ENCODE measurements at regions not wholly inside any gene's neighbourhood (a gene's known extent, or its start where the extent isn't known, plus 50 kb on each side); places are given as distances from the start of the nearest gene placed in this dataset.
"Not testable (repeated sequence)": the region's sequence is repeated elsewhere in the genome, so short reads cannot be mapped to it uniquely, and the experiment has no call there.

DNA sequence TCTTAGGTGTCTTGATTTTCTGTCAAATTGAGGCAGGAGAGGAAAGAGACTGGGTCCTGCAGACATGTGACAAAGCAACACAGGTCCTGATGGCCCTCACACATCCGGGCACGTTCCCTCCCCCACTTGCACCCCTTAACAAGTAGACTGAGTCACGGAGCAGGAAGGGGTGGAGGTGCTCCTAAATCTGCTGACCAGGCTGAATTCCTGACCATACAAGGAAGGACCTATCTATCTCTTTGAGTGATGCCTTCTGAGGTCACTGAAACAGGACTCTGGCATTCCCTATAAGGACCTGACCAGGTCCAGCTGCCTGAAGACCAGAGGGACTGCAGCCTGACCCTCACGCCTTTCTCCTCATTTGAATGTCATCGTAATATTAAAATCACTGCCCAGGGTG lies 250.3 kb downstream of the COL4A1 start:
- H3K4me1 Mint-ChIP-seq: no peaks in the 10 kb centered on the region
- H3K27ac Mint-ChIP-seq: no peak overlapping the region
- no peaks in the 10 kb centered on the region for H3K9me3 Mint-ChIP-seq
- H3K4me3 Mint-ChIP-seq: no peak overlapping the region
- no peaks in the 10 kb centered on the region for H3K27me3 Mint-ChIP-seq
- no peaks in the 10 kb centered on the region for H3K36me3 Mint-ChIP-seq

DNA sequence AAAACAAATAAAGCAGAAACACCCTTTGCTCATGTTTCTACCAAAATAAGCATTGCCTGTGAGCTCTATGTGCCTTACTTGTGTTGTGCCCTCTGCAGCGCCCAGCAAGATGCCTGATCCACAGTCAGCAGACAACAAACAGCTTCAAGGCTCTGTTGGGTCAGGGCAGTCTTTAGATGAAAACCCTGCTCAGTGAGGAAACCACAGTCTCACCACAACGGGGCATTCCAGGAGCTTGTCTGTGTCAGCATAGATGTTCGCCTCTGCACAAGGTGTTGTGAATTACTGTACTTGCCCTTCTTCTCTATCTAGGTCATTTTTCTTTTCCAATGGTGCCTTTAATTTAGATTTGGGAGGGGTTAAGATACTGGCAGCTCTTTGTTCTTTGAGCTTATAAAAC lies 251.9 kb downstream of the COL4A1 start:
- Mint-ChIP-seq H3K4me3 (no peak overlapping the region), H3K9me3 (no peaks in the 10 kb centered on the region), H3K27me3 (no peaks in the 10 kb centered on the region), H3K4me1 (no peaks in the 10 kb centered on the region), H3K27ac (no peak overlapping the region), H3K36me3 (no peaks in the 10 kb centered on the region)

DNA sequence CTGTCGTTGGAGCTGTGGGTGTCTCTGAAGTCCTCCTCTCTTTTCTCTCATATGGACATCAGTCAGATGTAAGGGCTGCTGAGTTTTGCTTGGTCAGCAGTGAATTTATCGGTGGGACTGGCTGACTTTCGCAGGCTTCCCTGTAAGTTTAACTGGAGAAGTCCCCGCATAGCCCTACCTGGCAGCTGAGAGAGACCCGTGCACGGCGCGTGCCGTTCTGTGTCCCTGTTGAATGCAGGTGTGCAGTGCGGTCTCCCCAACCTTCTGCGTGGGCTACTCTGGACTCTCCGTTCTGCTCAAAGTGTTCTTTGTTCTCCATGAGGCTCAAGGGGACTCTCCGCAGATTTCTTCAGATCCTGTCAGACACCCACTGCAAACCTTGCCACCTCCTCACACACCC lies 252.9 kb downstream of the COL4A1 start:
- H3K27me3 Mint-ChIP-seq: no peaks in the 10 kb centered on the region
- no peak overlapping the region for H3K27ac Mint-ChIP-seq
- no peak overlapping the region for H3K4me3 Mint-ChIP-seq
- H3K36me3 Mint-ChIP-seq: no peaks in the 10 kb centered on the region
- no peaks in the 10 kb centered on the region for H3K9me3 Mint-ChIP-seq
- no peaks in the 10 kb centered on the region for H3K4me1 Mint-ChIP-seq

DNA sequence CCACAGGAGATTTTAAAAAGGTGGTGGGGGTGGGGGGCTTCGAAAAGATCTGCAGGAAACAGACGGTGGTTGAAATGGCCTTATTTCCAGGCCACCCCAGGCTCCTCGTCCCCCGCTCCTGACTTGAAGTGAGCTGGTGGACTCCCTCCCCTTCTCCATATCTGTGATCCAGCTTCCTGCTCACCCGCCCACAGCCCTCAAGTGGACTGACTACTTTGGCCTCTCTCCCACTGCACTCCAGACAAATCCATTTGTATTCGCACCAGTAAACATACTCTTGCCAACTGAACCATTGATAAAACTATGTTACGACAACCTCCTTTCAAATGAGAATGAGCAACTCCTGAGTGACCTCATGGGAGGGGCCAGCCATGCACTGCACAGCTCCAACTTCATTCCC lies 259.5 kb downstream of the COL4A1 start:
- peaks cover 9% of the 10 kb centered on the region for H3K27me3 Mint-ChIP-seq
- H3K4me1 Mint-ChIP-seq: no peaks in the 10 kb centered on the region
- H3K4me3 Mint-ChIP-seq: no peak overlapping the region
- H3K36me3 Mint-ChIP-seq: no peaks in the 10 kb centered on the region
- no peaks in the 10 kb centered on the region for H3K9me3 Mint-ChIP-seq
- H3K27ac Mint-ChIP-seq: no peak overlapping the region

DNA sequence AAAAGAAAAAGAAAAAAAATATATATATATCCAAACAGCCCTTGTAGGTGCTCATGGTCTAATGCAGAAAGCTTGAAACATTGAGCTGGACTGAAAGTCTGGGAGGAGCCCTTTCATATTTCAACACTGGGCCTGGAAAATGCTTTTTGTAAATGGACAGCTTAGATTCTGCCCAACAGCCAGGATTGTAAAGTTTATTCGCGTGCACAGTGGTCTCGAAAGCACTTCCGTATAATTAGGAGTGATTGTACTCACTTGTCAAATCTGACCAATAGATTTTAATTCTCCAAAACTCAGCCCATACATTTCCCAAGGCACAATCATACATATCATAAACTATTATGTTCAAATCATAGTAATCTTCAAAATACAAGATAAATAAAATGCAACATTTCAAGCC lies 260.1 kb downstream of the COL4A1 start:
- H3K36me3 Mint-ChIP-seq: no peaks in the 10 kb centered on the region
- peaks cover 9% of the 10 kb centered on the region for H3K27me3 Mint-ChIP-seq
- H3K9me3 Mint-ChIP-seq: no peaks in the 10 kb centered on the region
- no peak overlapping the region for H3K27ac Mint-ChIP-seq
- H3K4me1 Mint-ChIP-seq: no peaks in the 10 kb centered on the region
- no peak overlapping the region for H3K4me3 Mint-ChIP-seq

DNA sequence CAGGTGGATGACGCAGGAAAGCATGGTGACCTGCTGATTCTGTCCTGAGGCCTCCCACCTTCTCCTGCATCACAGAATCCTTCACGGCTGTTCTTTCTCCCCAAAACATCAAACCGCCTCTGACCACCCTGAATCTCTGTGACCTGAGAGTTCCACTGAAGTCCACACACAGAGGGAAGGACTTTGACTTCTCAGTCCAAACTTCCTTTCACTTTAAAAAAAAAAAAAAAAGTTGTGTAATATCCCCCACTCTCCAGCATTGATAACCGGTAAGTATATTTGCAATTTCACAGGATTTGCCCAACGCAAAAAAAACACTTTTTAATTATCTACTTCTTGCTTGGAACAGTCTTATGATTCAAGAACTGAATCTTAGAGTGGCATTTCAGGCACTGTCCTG lies 259.5 kb upstream of the IRS2 start:
- Mint-ChIP-seq H3K4me1 (no peaks in the 10 kb centered on the region), H3K27me3 (peaks cover 9% of the 10 kb centered on the region), H3K27ac (no peak overlapping the region), H3K4me3 (no peak overlapping the region), H3K9me3 (no peaks in the 10 kb centered on the region), H3K36me3 (no peaks in the 10 kb centered on the region)

DNA sequence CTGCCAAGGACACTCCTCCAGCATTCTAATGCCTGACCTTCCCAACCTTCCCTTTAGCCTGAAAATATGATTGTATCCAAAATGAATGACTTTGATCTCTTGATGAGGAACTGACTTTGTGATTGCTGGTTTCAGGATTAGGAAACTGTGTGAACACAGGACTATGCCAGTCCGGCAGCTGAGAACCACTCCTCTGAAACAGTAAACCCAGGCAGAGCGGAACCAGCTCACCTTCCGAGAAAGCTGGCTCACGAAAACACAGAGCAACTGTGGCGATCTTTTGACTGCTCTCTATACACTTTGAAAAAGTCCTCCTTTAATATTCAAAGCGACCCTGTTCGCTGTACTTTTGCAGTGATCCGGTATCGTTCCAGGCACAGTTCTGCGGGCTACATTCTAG lies 258.8 kb upstream of the IRS2 start:
- H3K4me3 Mint-ChIP-seq: no peak overlapping the region
- H3K27ac Mint-ChIP-seq: no peak overlapping the region
- H3K4me1 Mint-ChIP-seq: no peaks in the 10 kb centered on the region
- H3K27me3 Mint-ChIP-seq: peaks cover 9% of the 10 kb centered on the region
- no peaks in the 10 kb centered on the region for H3K36me3 Mint-ChIP-seq
- no peaks in the 10 kb centered on the region for H3K9me3 Mint-ChIP-seq

DNA sequence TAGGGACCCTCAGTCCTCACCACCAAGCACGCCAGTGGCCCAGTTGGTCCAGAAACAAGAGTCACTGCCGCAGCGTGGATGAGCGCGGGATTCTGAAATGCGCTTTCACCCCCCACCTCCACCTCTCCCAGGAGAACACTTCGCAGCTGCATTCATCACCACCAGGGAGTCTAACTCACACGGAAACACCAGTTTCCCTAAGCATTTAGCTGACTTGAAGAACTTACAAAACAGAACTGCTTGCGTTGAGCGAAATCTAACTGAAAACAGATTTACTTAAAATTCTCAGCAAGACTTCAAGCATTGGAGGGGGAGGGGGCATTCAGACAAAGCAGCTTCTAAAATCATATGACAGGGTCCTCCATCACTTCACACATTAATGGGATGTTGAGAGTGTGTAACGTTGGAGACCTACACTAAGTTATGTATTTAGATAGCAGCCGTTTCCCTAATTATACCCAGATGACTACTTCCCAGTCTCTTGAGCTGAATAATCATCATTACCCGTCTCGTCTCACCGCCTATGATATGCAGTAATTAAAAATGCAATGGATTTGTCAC lies 258.2 kb upstream of the IRS2 start:
- Mint-ChIP-seq H3K27me3 (peaks cover 9% of the 10 kb centered on the region), H3K9me3 (no peaks in the 10 kb centered on the region), H3K4me3 (no peak overlapping the region), H3K27ac (no peak overlapping the region), H3K4me1 (no peaks in the 10 kb centered on the region), H3K36me3 (no peaks in the 10 kb centered on the region)

DNA sequence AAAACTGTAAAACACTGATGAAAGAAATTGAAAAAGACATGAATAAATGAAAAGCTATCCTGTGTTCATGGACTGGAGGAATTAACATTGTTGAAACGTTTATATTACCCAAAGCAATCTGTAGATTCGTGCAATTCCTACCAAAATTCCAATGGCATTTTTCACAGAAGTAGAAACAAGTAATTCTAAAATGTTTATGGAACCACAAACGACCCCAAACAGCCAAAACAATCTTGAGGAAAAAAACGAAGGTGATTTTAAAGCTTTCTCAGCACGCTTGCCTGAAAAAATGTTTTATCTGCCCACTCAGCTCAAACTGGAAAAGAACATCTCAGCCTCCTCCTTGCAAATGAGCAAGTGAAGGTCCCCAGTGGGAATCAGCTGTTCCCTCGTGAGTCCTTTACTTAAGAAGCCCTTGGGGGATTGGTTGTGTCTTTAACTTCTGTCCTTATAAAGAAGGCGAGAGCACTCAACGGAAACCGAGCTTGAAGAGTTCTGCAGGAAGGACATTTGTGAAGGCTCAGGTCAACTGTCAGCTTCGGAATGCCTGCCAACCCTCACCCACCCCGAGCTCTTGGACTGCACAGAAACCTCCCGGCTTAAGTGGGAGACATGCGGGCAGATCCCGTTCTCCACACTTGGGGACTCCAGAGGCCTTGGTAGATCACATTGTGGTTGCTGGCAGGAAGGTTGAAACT lies 256.0 kb upstream of the IRS2 start:
- no peaks in the 10 kb centered on the region for H3K4me1 Mint-ChIP-seq
- no peak overlapping the region for H3K27ac Mint-ChIP-seq
- H3K36me3 Mint-ChIP-seq: no peaks in the 10 kb centered on the region
- H3K4me3 Mint-ChIP-seq: no peak overlapping the region
- H3K9me3 Mint-ChIP-seq: peaks cover 4% of the 10 kb centered on the region
- H3K27me3 Mint-ChIP-seq: peaks cover 17% of the 10 kb centered on the region

DNA sequence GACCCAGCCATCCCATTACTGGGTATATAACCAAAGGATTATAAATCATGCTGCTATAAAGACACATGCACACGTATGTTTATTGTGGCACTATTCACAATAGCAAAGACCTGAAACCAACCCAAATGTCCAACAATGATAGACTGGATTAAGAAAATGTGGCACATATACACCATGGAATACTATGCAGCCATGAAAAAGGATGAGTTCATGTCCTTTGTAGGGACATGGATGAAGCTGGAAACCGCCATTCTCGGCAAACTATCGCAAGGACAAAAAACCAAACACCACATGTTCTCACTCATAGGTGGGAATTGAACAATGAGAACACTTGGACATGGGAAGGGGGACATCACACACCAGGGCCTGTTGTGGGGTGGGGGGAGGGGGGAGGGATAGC lies 255.3 kb upstream of the IRS2 start:
- H3K9me3 Mint-ChIP-seq, H3K27ac Mint-ChIP-seq, H3K4me3 Mint-ChIP-seq, H3K36me3 Mint-ChIP-seq, H3K4me1 Mint-ChIP-seq: not testable (repeated sequence)
- H3K27me3 Mint-ChIP-seq: peaks cover 17% of the 10 kb centered on the region

DNA sequence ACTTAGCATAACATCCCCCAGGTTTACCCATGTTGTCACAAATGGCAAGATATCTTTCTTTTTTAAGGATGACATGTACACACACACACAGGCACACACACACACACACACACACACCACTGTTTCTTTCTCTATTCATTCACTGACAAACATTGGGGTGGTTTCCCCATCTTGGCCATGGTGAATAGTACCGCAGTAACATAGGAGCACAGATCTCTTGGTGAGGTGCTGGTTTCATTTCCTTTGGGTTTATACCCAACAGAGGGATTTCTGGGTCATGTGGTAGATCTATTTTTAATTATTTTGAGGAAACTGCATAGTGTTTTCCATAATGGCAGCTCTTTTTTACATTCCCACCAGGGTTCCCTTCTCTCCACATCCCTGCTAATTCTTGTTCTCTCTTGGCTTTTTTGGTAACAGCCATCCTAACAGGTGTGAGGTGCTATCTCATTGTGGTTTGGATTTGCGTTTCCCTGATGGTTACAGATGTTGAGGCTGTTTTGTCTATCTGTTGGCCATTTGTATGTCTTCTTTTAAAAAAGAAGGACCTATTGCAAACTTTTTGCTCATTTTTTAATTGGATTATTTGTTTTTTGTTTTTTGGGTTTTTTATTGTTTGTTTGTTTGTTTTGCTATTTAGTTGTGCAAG lies 251.7 kb upstream of the IRS2 start:
- H3K36me3 Mint-ChIP-seq: no peaks in the 10 kb centered on the region
- no peaks in the 10 kb centered on the region for H3K4me1 Mint-ChIP-seq
- H3K9me3 Mint-ChIP-seq: peaks cover 4% of the 10 kb centered on the region

DNA sequence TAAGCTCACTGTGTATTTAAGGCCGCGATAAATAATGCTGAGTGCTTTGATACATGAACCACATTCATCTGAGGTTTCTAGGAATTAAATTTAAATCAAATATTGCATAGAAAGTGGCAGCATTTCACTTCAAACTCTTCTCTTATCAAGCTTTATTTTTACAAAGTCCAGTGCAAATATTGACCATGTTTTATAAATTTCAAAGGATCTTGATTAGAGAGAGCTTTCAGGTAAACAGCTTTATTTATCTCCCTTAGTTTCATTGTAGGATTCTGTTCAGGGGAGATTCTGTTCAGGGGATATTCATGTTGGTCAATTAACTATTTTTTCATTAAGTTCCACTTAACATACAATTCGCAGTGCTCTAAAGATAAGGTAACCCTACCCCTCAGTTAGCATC lies 249.7 kb upstream of the IRS2 start:
- Mint-ChIP-seq H3K27ac (no peak overlapping the region), H3K9me3 (peaks cover 4% of the 10 kb centered on the region), H3K4me1 (no peaks in the 10 kb centered on the region), H3K36me3 (no peaks in the 10 kb centered on the region), H3K4me3 (no peak overlapping the region), H3K27me3 (peaks cover 10% of the 10 kb centered on the region)

More for the DNA sequence above, 251.7 kb upstream of the IRS2 start:
- Mint-ChIP-seq H3K27me3 (peaks cover 10% of the 10 kb centered on the region), H3K27ac (no peak overlapping the region), H3K4me3 (no peak overlapping the region)

DNA sequence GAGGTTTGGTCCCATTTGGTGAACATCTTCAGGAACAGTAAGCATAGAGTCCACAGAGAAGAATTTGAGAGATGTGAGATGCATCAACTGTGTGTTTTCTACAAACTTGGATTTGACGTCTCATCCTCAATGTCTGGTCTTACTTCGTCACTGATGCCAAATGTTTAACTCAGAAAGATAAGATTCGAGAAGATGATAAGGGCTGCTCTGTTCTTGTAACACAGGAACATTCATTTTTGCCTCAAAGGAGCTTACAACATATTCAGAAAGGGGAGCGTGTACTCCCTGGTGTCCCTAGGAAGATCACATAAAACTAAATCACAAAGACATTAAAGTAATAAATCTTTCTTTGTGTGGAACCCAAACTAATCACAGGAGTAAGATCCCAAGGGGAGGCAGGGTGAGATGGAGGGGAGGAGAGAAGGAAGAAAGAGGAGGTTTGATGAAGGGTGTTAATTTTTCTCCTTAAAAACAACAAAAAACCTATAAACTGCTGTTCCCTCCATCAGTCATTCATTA lies 247.7 kb upstream of the IRS2 start:
- Mint-ChIP-seq H3K4me1 (no peaks in the 10 kb centered on the region), H3K4me3 (no peak overlapping the region), H3K36me3 (no peaks in the 10 kb centered on the region), H3K9me3 (peaks cover 3% of the 10 kb centered on the region), H3K27ac (no peak overlapping the region), H3K27me3 (peaks cover 10% of the 10 kb centered on the region)

DNA sequence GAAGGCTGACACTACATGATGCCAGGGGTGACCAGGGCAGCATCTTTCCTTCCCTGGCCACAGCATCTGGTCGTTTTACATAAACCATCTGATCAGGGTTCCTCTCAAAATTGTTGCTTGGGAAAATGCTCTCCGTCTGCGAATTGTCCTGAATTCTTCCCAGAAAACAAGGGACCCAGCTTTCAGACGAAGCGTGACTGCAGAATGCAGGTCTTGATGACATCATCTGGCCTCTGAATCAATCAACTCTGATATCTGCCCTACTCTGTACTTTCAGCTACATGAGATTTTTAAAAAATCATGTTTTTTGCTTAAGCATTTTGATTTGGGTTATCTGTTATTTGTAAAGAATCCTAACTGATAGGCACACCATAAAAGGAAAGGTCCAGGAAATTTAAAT lies 246.6 kb upstream of the IRS2 start:
- Mint-ChIP-seq H3K27ac (no peak overlapping the region), H3K9me3 (no peaks in the 10 kb centered on the region), H3K4me3 (no peak overlapping the region), H3K4me1 (no peaks in the 10 kb centered on the region), H3K36me3 (no peaks in the 10 kb centered on the region), H3K27me3 (peaks cover 4% of the 10 kb centered on the region)

DNA sequence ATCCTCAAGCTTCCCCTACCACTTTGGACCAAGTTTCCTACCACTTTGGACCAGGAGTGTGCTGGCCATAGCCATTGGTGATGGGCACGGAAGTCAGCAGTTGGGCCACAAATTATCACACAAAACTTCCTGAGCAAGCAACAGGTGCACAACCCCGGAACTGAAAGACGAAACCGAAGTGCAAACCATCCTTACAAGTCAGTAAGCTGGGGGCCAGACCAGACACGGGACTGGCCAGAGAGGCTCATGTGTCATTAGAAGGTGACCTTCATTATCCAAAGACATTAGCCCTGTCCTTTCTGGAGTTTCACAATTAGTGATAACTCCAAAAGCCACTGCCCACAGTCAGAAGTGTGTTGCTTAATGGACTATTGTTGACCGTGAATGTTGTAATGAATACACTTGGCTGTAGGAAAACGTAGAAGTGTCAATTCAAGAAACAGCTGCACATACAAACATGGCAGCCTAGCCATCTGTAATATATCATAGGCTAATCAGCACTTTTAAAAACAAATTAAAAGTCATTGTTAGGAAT lies 244.1 kb upstream of the IRS2 start:
- Mint-ChIP-seq H3K9me3 (no peaks in the 10 kb centered on the region), H3K27me3 (peaks cover 2% of the 10 kb centered on the region), H3K4me3 (no peak overlapping the region), H3K4me1 (no peaks in the 10 kb centered on the region), H3K27ac (no peak overlapping the region), H3K36me3 (no peaks in the 10 kb centered on the region)

Measured in activated naive CD4-positive, alpha-beta T cell treated with anti-CD3 and anti-CD28 coated beads, Interleukin-2, amount 50 U/mL, for 24 hours (primary cell).